SK-N-SH treated with all-trans-retinoic acid at 6 μM for 48 hours (cell line): ENCODE measurements at regions not wholly inside any gene's neighbourhood (a gene's known extent, or its start where the extent isn't known, plus 50 kb on each side); places are given as distances from the start of the nearest gene placed in this dataset.

Source experiments
- ATAC-seq: fragments of 200-7000 bp; cut with Tn5 transposase; 3 replicates; pipeline ENCODE4 v1.9.1; 2020; ENCODE audit warnings: mild to moderate bottlenecking, moderate library complexity
- ARNTL ChIP-seq: fragments of 450-650 bp; formaldehyde crosslinking; IDR thresholded peaks from 2 replicates; pipeline ENCODE4 v1.5.0; 2020; ENCODE audit warnings: low read depth, mild to moderate bottlenecking, moderate library complexity, borderline replicate concordance
- BACH2 ChIP-seq: fragments of 250-450 bp; sonication (Bioruptor Pico); IDR thresholded peaks from 2 replicates; pipeline ENCODE4 v1.9.0; 2021; ENCODE audit warnings: mild to moderate bottlenecking, borderline replicate concordance
- ESRRG ChIP-seq: fragments of 250-450 bp; sonication (Bioruptor Pico); IDR thresholded peaks from 2 replicates; pipeline ENCODE4 v1.6.1; 2021; ENCODE audit warnings: mild to moderate bottlenecking
- GLIS3 ChIP-seq: fragments of 250-450 bp; sonication (Bioruptor Pico); IDR thresholded peaks from 2 replicates; pipeline ENCODE4 v1.5.0; 2020; ENCODE audit warnings: mild to moderate bottlenecking, moderate library complexity
- ISL1 ChIP-seq: fragments of 250-450 bp; sonication (Bioruptor Pico); IDR thresholded peaks from 2 replicates; pipeline ENCODE4 v2.1.2; 2022; ENCODE audit warnings: mild to moderate bottlenecking, moderate library complexity
- OSR1 ChIP-seq: fragments of 250-450 bp; sonication (Bioruptor Pico); IDR thresholded peaks from 2 replicates; pipeline ENCODE4 v1.8.0; 2022; ENCODE audit warnings: moderate library complexity, mild to moderate bottlenecking, inconsistent platforms
- PPARA ChIP-seq: fragments of 250-450 bp; sonication (Bioruptor Pico); IDR thresholded peaks from 2 replicates; pipeline ENCODE4 v1.5.0; 2020; ENCODE audit warnings: mild to moderate bottlenecking, borderline replicate concordance
- RARB ChIP-seq: fragments of 250-450 bp; sonication (Bioruptor Pico); IDR thresholded peaks from 2 replicates; pipeline ENCODE4 v1.8.0; 2021; ENCODE audit warnings: mild to moderate bottlenecking, moderate library complexity
- SNAI2 ChIP-seq: fragments of 250-450 bp; sonication (Bioruptor Pico); IDR thresholded peaks from 2 replicates; pipeline ENCODE4 v1.5.0; 2020; ENCODE audit warnings: mild to moderate bottlenecking, moderate library complexity
- TCF4 ChIP-seq: fragments of 250-450 bp; sonication (Bioruptor Pico); IDR thresholded peaks from 2 replicates; pipeline ENCODE4 v1.8.0; 2021; ENCODE audit warnings: mild to moderate bottlenecking, moderate library complexity, borderline replicate concordance
- ZFP3 ChIP-seq: fragments of 250-450 bp; sonication (Bioruptor Pico); IDR thresholded peaks from 2 replicates; pipeline ENCODE4 v1.5.0; 2020; ENCODE audit warnings: mild to moderate bottlenecking, moderate library complexity
- ZFP30 ChIP-seq: fragments of 450-650 bp; formaldehyde crosslinking; IDR thresholded peaks from 2 replicates; pipeline ENCODE4 v1.5.0; 2022; ENCODE audit warnings: mild to moderate bottlenecking, moderate library complexity
- ZNF8 ChIP-seq: fragments of 450-650 bp; formaldehyde crosslinking; IDR thresholded peaks from 2 replicates; pipeline ENCODE4 v1.5.0; 2020; ENCODE audit warnings: mild to moderate bottlenecking, moderate library complexity
- TF ChIP-seq, protein P1 (sequence below): fragments of 250-450 bp; sonication (Bioruptor Pico); IDR thresholded peaks from 2 replicates; pipeline ENCODE4 v1.8.0; 2021; ENCODE audit warnings: low read depth, mild to moderate bottlenecking, moderate library complexity, borderline replicate concordance
- TF ChIP-seq, protein P2 (sequence below): fragments of 250-450 bp; sonication (Bioruptor Pico); IDR thresholded peaks from 2 replicates; pipeline ENCODE4 v1.5.1; 2021; ENCODE audit warnings: mild to moderate bottlenecking, moderate library complexity
- TF ChIP-seq, protein P3 (sequence below): fragments of 250-450 bp; sonication (Bioruptor Pico); IDR thresholded peaks from 2 replicates; pipeline ENCODE4 v1.5.1; 2020; ENCODE audit warnings: low read depth, mild to moderate bottlenecking, moderate library complexity
- TF ChIP-seq, protein P4 (sequence below): fragments of 250-450 bp; sonication (Bioruptor Pico); IDR thresholded peaks from 2 replicates; pipeline ENCODE4 v1.8.0; 2020; ENCODE audit warnings: mild to moderate bottlenecking, moderate library complexity, borderline replicate concordance
- TF ChIP-seq, protein P5 (sequence below): fragments of 250-450 bp; sonication (Bioruptor Pico); IDR thresholded peaks from 2 replicates; pipeline ENCODE4 v1.5.0; 2020; ENCODE audit warnings: mild to moderate bottlenecking, moderate library complexity

DNA sequence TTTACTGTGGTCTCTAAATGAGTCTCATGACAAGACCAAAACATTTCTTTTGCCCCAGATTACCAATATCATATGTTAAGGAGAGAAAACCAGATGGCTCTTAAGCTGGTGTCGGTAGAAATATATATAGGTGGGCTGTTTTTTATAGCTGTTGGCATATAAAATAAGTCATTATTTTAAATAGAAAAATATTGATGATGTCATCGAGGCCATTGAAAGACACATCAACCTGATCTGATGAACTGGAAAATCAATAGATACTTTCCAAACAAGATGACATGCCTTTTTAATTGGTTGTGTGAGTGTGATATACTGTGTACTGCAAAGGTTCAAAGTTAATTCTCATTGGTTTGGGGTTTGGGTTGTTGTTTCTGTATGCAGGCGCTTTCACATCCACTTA lies 617.3 kb downstream of the CCDC171 start:
- ATAC-seq: no peak
- no peak for TF ChIP-seq BACH2 (CRISPR knock-in tag)
- TF ChIP-seq ESRRG (CRISPR knock-in tag): no peak
- TF ChIP-seq OSR1 (CRISPR knock-in tag): no peak
- TF ChIP-seq, protein P1, sequence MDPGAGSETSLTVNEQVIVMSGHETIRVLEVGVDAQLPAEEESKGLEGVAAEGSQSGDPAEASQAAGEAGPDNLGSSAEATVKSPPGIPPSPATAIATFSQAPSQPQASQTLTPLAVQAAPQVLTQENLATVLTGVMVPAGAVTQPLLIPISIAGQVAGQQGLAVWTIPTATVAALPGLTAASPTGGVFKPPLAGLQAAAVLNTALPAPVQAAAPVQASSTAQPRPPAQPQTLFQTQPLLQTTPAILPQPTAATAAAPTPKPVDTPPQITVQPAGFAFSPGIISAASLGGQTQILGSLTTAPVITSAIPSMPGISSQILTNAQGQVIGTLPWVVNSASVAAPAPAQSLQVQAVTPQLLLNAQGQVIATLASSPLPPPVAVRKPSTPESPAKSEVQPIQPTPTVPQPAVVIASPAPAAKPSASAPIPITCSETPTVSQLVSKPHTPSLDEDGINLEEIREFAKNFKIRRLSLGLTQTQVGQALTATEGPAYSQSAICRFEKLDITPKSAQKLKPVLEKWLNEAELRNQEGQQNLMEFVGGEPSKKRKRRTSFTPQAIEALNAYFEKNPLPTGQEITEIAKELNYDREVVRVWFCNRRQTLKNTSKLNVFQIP (CRISPR knock-in tag): no peak

DNA sequence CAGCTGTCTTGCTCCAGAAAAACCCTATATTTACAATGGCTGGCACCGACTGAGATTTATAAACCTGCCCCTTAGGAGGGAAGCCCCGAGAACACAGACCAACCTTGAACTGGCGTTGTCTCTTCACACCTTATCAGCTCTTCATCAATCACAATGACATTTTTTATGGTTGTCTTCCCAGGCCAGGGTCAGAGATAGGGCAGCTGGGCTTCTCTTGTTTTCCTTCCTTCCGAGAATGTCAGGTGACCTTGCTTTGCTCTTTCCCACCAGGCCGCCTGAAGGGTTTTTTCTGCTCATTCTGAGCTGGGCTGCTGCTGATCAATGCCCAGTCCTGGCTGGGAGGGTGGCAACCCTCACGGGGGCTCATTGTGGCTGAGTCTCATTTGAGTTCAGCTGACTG lies 619.1 kb downstream of the CCDC171 start:
- TF ChIP-seq TCF4 (no peak), ZNF8 (no peak)
- TF ChIP-seq, protein P2, sequence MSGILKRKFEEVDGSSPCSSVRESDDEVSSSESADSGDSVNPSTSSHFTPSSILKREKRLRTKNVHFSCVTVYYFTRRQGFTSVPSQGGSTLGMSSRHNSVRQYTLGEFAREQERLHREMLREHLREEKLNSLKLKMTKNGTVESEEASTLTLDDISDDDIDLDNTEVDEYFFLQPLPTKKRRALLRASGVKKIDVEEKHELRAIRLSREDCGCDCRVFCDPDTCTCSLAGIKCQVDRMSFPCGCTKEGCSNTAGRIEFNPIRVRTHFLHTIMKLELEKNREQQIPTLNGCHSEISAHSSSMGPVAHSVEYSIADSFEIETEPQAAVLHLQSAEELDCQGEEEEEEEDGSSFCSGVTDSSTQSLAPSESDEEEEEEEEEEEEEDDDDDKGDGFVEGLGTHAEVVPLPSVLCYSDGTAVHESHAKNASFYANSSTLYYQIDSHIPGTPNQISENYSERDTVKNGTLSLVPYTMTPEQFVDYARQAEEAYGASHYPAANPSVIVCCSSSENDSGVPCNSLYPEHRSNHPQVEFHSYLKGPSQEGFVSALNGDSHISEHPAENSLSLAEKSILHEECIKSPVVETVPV: no peak
- TF ChIP-seq, protein P1 (CRISPR knock-in tag): no peak
- TF ChIP-seq, protein P3, sequence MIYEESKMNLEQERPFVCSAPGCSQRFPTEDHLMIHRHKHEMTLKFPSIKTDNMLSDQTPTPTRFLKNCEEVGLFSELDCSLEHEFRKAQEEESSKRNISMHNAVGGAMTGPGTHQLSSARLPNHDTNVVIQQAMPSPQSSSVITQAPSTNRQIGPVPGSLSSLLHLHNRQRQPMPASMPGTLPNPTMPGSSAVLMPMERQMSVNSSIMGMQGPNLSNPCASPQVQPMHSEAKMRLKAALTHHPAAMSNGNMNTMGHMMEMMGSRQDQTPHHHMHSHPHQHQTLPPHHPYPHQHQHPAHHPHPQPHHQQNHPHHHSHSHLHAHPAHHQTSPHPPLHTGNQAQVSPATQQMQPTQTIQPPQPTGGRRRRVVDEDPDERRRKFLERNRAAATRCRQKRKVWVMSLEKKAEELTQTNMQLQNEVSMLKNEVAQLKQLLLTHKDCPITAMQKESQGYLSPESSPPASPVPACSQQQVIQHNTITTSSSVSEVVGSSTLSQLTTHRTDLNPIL: no peak
- no peak for ATAC-seq

DNA sequence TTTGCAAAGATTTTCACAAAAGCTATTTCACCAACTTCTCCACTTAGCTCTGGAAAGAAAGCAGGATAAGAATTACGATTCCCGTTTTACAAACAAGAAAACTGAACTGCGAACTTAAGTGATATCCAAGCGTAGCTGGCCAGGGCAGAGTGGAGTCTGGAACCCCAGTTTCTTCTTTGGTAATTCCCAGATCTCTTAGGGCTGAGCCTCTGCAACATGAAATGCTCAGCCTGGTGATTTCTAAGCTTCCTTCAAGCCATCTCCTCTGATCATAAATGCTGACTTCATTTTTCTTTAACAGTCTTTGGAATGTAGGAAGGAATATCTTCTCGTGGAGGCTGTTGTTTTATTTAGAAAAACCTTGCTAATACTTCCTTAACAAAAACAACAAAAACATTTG lies 620.0 kb downstream of the CCDC171 start:
- no peak for ATAC-seq
- TF ChIP-seq OSR1 (CRISPR knock-in tag) (no peak), ZFP30 (no peak)

DNA sequence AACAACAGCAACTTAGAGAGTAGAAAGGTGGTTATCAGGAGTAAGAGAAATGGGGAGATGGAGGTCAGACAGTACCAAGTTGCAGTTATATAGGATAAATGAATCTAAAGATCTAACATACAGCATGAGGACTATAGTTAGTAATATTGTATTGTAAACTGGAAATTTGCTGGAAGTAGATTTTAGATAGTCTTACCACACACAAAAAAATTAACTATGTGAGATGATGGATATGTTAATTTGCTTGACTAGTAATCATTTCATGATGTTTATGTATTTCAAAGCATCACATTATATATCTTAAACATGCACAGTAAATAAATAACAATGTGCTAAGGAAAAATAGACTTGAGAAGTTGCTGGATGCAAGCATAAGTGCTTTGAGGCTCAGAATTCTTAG lies 622.1 kb downstream of the CCDC171 start:
- no peak for ATAC-seq
- TF ChIP-seq, protein P4, sequence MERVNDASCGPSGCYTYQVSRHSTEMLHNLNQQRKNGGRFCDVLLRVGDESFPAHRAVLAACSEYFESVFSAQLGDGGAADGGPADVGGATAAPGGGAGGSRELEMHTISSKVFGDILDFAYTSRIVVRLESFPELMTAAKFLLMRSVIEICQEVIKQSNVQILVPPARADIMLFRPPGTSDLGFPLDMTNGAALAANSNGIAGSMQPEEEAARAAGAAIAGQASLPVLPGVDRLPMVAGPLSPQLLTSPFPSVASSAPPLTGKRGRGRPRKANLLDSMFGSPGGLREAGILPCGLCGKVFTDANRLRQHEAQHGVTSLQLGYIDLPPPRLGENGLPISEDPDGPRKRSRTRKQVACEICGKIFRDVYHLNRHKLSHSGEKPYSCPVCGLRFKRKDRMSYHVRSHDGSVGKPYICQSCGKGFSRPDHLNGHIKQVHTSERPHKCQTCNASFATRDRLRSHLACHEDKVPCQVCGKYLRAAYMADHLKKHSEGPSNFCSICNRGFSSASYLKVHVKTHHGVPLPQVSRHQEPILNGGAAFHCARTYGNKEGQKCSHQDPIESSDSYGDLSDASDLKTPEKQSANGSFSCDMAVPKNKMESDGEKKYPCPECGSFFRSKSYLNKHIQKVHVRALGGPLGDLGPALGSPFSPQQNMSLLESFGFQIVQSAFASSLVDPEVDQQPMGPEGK (CRISPR knock-in tag): no peak
- TF ChIP-seq ARNTL (CRISPR knock-in tag): no peak
- no peak for TF ChIP-seq ISL1
- TF ChIP-seq PPARA: no peak
- TF ChIP-seq, protein P5, sequence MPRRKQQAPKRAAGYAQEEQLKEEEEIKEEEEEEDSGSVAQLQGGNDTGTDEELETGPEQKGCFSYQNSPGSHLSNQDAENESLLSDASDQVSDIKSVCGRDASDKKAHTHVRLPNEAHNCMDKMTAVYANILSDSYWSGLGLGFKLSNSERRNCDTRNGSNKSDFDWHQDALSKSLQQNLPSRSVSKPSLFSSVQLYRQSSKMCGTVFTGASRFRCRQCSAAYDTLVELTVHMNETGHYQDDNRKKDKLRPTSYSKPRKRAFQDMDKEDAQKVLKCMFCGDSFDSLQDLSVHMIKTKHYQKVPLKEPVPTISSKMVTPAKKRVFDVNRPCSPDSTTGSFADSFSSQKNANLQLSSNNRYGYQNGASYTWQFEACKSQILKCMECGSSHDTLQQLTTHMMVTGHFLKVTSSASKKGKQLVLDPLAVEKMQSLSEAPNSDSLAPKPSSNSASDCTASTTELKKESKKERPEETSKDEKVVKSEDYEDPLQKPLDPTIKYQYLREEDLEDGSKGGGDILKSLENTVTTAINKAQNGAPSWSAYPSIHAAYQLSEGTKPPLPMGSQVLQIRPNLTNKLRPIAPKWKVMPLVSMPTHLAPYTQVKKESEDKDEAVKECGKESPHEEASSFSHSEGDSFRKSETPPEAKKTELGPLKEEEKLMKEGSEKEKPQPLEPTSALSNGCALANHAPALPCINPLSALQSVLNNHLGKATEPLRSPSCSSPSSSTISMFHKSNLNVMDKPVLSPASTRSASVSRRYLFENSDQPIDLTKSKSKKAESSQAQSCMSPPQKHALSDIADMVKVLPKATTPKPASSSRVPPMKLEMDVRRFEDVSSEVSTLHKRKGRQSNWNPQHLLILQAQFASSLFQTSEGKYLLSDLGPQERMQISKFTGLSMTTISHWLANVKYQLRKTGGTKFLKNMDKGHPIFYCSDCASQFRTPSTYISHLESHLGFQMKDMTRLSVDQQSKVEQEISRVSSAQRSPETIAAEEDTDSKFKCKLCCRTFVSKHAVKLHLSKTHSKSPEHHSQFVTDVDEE (CRISPR knock-in tag): no peak
- TF ChIP-seq ZFP3 (CRISPR knock-in tag): no peak
- TF ChIP-seq GLIS3 (CRISPR knock-in tag): no peak
- TF ChIP-seq, protein P2: no peak
- TF ChIP-seq SNAI2: no peak
- TF ChIP-seq BACH2 (CRISPR knock-in tag): no peak
- no peak for TF ChIP-seq RARB (CRISPR knock-in tag)
- no peak for TF ChIP-seq ZFP30
